ENCODE measurements at regions not wholly inside any gene's neighbourhood (a gene's known extent, or its start where the extent isn't known, plus 50 kb on each side); places are given as distances from the start of the nearest gene placed in this dataset.

- TF ChIP-seq, protein P1, sequence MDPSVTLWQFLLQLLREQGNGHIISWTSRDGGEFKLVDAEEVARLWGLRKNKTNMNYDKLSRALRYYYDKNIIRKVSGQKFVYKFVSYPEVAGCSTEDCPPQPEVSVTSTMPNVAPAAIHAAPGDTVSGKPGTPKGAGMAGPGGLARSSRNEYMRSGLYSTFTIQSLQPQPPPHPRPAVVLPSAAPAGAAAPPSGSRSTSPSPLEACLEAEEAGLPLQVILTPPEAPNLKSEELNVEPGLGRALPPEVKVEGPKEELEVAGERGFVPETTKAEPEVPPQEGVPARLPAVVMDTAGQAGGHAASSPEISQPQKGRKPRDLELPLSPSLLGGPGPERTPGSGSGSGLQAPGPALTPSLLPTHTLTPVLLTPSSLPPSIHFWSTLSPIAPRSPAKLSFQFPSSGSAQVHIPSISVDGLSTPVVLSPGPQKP (IDR thresholded peaks at IDR 0.05; ENCODE audit: borderline replicate concordance, low read depth, low read length), result no peak
- TF ChIP-seq, protein P2, sequence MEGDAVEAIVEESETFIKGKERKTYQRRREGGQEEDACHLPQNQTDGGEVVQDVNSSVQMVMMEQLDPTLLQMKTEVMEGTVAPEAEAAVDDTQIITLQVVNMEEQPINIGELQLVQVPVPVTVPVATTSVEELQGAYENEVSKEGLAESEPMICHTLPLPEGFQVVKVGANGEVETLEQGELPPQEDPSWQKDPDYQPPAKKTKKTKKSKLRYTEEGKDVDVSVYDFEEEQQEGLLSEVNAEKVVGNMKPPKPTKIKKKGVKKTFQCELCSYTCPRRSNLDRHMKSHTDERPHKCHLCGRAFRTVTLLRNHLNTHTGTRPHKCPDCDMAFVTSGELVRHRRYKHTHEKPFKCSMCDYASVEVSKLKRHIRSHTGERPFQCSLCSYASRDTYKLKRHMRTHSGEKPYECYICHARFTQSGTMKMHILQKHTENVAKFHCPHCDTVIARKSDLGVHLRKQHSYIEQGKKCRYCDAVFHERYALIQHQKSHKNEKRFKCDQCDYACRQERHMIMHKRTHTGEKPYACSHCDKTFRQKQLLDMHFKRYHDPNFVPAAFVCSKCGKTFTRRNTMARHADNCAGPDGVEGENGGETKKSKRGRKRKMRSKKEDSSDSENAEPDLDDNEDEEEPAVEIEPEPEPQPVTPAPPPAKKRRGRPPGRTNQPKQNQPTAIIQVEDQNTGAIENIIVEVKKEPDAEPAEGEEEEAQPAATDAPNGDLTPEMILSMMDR (conservative IDR thresholded peaks at IDR 0.05; ENCODE audit: low read depth, low read length), result no peak
- TF ChIP-seq RFX5 (IDR thresholded peaks at IDR 0.05; ENCODE audit: low read depth, low read length) (no peak), RAD21 (IDR thresholded peaks at IDR 0.05; ENCODE audit: low read length) (no peak), POLR2A (IDR thresholded peaks at IDR 0.05; ENCODE audit: low read depth, low read length) (no peak), SMC3 (IDR thresholded peaks at IDR 0.05; ENCODE audit: low read depth, low read length) (no peak), RCOR1 (IDR thresholded peaks at IDR 0.05; ENCODE audit: insufficient replicate concordance, low read length) (no peak)
- TF ChIP-seq, protein P3, sequence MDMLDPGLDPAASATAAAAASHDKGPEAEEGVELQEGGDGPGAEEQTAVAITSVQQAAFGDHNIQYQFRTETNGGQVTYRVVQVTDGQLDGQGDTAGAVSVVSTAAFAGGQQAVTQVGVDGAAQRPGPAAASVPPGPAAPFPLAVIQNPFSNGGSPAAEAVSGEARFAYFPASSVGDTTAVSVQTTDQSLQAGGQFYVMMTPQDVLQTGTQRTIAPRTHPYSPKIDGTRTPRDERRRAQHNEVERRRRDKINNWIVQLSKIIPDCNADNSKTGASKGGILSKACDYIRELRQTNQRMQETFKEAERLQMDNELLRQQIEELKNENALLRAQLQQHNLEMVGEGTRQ (IDR thresholded peaks at IDR 0.05; ENCODE audit: low read depth, low read length), result no peak
These were observed 72.8 kb upstream of the SGCD start for GRCh38 chr5:156254196-156254595.
